ENCODE measurements at regions not wholly inside any gene's neighbourhood (a gene's known extent, or its start where the extent isn't known, plus 50 kb on each side); places are given as distances from the start of the nearest gene placed in this dataset.

GRCh38 chr15:70264014-70264582 lies 166.4 kb upstream of the TLE3 start:
- no peak for TF ChIP-seq POLR2A (IDR thresholded peaks at IDR 0.05)
- no peak for TF ChIP-seq CTCF (IDR thresholded peaks at IDR 0.05)
- no peak for TF ChIP-seq EP300 (IDR thresholded peaks at IDR 0.05)
- intact Hi-C loops (cut with DNase I), result loop anchor here in 1 of 4 donors (10.0 kb wide), 1 partner anchor 199 kb away; no protein-coding TSS in a partner anchor
- Histone ChIP-seq H3K27ac (no peak overlapping the region), H3K9me3 (no peaks in the 10 kb centered on the region), H3K4me3 (no peak overlapping the region), H3K4me1 (ENCODE audit: insufficient read depth) (peaks cover 17% of the 10 kb centered on the region), H3K27me3 (no peaks in the 10 kb centered on the region), H3K36me3 (no peaks in the 10 kb centered on the region)
- DNase-seq, result peak in 2 of 5 donors; percentile 44 to 48
- 22 to 26% (median 25%) methylated on average over 15 of the region's 15 CpGs for WGBS, 3 donors

- H3K36me3 ChIP-seq, result no peaks in the 10 kb centered on the region
- TF ChIP-seq POLR2A (IDR thresholded peaks at IDR 0.05) (no peak), EP300 (IDR thresholded peaks at IDR 0.05) (no peak), CTCF (IDR thresholded peaks at IDR 0.05) (no peak)
- H3K4me3 ChIP-seq, result no peak overlapping the region
- H3K27me3 ChIP-seq, result no peaks in the 10 kb centered on the region
- no peak for DNase-seq
- H3K9me3 ChIP-seq, result no peaks in the 10 kb centered on the region
- intact Hi-C loops (cut with DNase I), result loop anchor here in 1 of 4 donors (10.0 kb wide), 1 partner anchor 198 kb away; no protein-coding TSS in a partner anchor
- H3K4me1 ChIP-seq (ENCODE audit: insufficient read depth), result peaks cover 18% of the 10 kb centered on the region
- WGBS, 3 donors, result 89 to 94% (median 89%) methylated on average over 6 of the region's 6 CpGs
- no peak overlapping the region for H3K27ac ChIP-seq
Observed at GRCh38 chr15:70262591-70263274, 165.0 kb upstream of the TLE3 start.

GRCh38 chr15:70262171-70262570 lies 164.5 kb upstream of the TLE3 start:
- Histone ChIP-seq H3K9me3 (no peaks in the 10 kb centered on the region), H3K4me3 (no peak overlapping the region), H3K27ac (no peak overlapping the region), H3K4me1 (ENCODE audit: insufficient read depth) (peaks cover 18% of the 10 kb centered on the region), H3K36me3 (no peaks in the 10 kb centered on the region), H3K27me3 (no peaks in the 10 kb centered on the region)
- intact Hi-C loops (cut with DNase I), result loop anchor here in 1 of 4 donors (10.0 kb wide), 1 partner anchor 197 kb away; no protein-coding TSS in a partner anchor
- TF ChIP-seq POLR2A (IDR thresholded peaks at IDR 0.05) (no peak), CTCF (IDR thresholded peaks at IDR 0.05) (no peak), EP300 (IDR thresholded peaks at IDR 0.05) (no peak)
- 85 to 98% (median 94%) methylated on average over 2 of the region's 2 CpGs for WGBS, 3 donors
- DNase-seq, result no peak

- 92 to 96% (median 96%) methylated on average over 4 of the region's 4 CpGs for WGBS, 3 donors
- Histone ChIP-seq H3K27me3 (no peaks in the 10 kb centered on the region), H3K4me3 (no peak overlapping the region), H3K36me3 (no peaks in the 10 kb centered on the region), H3K9me3 (no peaks in the 10 kb centered on the region), H3K4me1 (ENCODE audit: insufficient read depth) (peaks cover 8% of the 10 kb centered on the region), H3K27ac (no peak overlapping the region)
- TF ChIP-seq EP300 (IDR thresholded peaks at IDR 0.05) (no peak), POLR2A (IDR thresholded peaks at IDR 0.05) (no peak), CTCF (IDR thresholded peaks at IDR 0.05) (no peak)
- DNase-seq, result no peak
- intact Hi-C loops (cut with DNase I), result loop anchor here in 1 of 4 donors (10.0 kb wide), 1 partner anchor 196 kb away; no protein-coding TSS in a partner anchor
Observed at GRCh38 chr15:70261083-70261482, 163.4 kb upstream of the TLE3 start.
